ENCODE measurements at regions not wholly inside any gene's neighbourhood (a gene's known extent, or its start where the extent isn't known, plus 50 kb on each side); places are given as distances from the start of the nearest gene placed in this dataset.

DNA sequence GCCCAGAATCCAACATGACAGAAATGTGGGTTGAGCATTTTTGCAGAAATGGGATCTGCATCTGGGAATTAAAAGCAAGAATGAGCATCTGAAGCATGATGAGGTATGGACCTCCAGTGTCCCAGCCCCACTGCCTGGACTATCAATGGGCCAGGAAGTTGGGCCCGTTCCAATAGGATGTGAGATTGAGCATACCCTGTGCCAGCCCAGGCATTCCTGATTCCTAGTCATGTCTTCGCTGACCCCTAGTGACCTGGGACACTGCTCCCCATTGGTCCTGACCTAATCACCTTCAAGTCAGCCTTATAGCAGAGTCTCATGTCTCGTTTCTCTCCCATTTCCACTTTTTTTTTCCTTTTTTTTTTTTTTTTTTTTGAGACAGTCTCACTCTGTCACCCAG is 197.4 kb upstream of the IRX2 start:
- H3K4me3 ChIP-seq (replicated peaks in 1 of 2; ENCODE audit: low read depth in 2 of 2, low read length in 2 of 2) = no peak overlapping the region
- TF ChIP-seq, protein P1, sequence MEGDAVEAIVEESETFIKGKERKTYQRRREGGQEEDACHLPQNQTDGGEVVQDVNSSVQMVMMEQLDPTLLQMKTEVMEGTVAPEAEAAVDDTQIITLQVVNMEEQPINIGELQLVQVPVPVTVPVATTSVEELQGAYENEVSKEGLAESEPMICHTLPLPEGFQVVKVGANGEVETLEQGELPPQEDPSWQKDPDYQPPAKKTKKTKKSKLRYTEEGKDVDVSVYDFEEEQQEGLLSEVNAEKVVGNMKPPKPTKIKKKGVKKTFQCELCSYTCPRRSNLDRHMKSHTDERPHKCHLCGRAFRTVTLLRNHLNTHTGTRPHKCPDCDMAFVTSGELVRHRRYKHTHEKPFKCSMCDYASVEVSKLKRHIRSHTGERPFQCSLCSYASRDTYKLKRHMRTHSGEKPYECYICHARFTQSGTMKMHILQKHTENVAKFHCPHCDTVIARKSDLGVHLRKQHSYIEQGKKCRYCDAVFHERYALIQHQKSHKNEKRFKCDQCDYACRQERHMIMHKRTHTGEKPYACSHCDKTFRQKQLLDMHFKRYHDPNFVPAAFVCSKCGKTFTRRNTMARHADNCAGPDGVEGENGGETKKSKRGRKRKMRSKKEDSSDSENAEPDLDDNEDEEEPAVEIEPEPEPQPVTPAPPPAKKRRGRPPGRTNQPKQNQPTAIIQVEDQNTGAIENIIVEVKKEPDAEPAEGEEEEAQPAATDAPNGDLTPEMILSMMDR (IDR thresholded peaks at IDR 0.05; ENCODE audit: low read depth, low read length) = no peak
- DNase-seq (ENCODE audit: low read depth in 2 of 2) = no peak

DNA sequence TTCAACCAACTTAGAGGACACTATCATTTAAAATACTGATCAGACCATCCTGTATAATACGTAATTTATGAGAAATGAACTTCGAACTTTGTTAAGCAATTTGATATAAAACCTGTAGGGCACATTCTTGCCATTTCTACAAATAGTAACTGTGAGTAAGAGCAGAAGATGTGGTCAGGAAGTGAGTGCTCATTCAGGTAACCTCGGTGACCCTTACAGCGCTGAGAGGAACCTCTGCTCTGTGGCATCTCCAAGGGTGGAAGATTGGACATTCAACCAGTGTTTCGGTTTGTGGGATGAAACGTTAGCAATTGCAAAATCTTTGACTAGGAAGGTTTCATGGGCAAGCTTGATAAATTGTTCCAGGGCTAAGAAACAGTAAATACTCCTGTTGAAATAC is 194.8 kb upstream of the IRX2 start:
- TF ChIP-seq, protein P1 (IDR thresholded peaks at IDR 0.05; ENCODE audit: low read depth, low read length) = no peak
- DNase-seq (ENCODE audit: low read depth in 2 of 2) = no peak
- H3K4me3 ChIP-seq (replicated peaks in 1 of 2; ENCODE audit: low read depth in 2 of 2, low read length in 2 of 2) = no peak overlapping the region

DNA sequence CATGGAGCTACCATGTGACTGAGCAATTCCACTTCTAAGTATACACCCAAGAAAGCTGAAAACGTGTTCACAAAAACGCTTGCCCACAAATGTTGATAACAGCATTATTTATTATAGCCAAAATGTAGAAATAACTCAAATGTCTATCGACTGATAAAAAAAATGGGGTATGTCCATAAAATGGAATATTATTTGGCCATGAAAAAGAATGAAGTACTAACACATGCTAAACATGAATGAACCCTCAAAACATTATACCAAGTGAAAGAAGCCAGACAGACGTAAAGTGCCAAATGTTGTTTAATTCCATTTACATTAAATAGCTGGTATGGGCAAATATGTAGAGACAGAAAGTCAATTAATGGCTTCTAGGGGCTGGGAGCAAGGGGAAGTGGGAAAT is 184.9 kb upstream of the IRX2 start:
- no peak for DNase-seq (ENCODE audit: low read depth in 2 of 2)
- TF ChIP-seq, protein P1 (IDR thresholded peaks at IDR 0.05; ENCODE audit: low read depth, low read length) = no peak

DNA sequence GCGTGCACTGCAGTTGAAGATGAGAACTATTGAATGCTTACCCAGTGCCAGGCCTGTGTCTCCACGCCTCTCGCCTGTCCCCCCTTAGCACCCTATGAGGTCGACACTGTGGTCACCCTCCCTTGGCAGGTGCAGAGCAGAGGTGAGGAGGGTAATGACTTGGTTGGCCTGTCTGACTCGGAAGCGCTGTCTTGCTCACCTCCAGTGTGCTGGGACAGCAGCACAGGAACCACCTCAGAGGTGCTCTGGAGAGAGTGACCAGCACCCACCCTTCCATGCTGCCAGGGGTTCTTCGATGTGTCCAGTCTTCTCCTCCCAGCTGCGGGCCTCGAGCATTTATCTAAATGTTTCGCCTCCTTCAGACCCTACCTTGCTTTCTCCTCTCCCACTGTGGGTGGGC is 178.3 kb upstream of the IRX2 start:
- TF ChIP-seq, protein P1 (IDR thresholded peaks at IDR 0.05; ENCODE audit: low read depth, low read length) = no peak
- DNase-seq (ENCODE audit: low read depth in 2 of 2) = no peak
- no peak overlapping the region for H3K4me3 ChIP-seq (replicated peaks in 1 of 2; ENCODE audit: low read depth in 2 of 2, low read length in 2 of 2)

More for the DNA sequence above, 184.9 kb upstream of the IRX2 start:
- H3K4me3 ChIP-seq (replicated peaks in 1 of 2; ENCODE audit: low read depth in 2 of 2, low read length in 2 of 2) = no peak overlapping the region

DNA sequence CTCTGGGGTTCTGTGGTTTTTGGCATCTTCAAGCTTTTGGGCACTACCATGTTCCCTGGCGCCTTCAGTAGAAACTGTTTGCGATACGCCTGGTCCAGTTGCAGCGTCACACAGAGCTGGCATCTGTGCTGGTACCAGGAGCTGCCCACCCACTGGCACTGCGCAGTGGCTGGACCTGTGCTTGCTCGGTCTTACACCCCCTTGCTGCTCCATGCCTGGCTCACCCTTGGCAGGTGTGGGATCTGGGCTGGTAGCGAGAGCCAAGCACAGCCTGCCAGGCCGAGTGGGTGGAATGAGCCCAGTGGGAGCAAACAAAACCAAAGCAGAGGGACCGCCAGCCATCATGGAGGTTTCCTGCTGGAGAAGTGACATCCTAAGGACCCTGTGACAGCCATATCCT is 170.2 kb upstream of the IRX2 start:
- DNase-seq (ENCODE audit: low read depth in 2 of 2) = no peak
- TF ChIP-seq, protein P1 (IDR thresholded peaks at IDR 0.05; ENCODE audit: low read depth, low read length) = no peak
- no peak overlapping the region for H3K4me3 ChIP-seq (replicated peaks in 1 of 2; ENCODE audit: low read depth in 2 of 2, low read length in 2 of 2)

DNA sequence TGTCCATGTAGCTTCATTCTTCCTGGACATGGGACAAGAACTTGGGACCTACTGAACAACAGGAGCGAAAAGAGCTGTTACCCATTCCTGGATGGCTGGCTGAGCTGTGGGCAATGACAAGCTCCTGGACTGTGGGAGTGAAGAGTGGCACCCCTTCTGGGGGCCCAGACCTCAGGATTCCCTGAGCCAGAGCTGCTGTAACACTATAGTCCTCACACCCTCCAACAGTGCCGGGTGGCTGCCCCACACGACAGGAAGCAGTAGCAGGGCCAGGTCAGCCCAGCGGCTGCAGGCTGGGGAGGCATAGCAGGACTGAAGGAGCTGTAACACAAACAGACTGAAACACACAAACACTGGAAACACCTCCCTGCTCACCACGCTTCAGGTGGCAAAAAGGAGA is 169.7 kb upstream of the IRX2 start:
- no peak overlapping the region for H3K4me3 ChIP-seq (replicated peaks in 1 of 2; ENCODE audit: low read depth in 2 of 2, low read length in 2 of 2)
- TF ChIP-seq, protein P1 (IDR thresholded peaks at IDR 0.05; ENCODE audit: low read depth, low read length) = no peak
- DNase-seq (ENCODE audit: low read depth in 2 of 2) = no peak

DNA sequence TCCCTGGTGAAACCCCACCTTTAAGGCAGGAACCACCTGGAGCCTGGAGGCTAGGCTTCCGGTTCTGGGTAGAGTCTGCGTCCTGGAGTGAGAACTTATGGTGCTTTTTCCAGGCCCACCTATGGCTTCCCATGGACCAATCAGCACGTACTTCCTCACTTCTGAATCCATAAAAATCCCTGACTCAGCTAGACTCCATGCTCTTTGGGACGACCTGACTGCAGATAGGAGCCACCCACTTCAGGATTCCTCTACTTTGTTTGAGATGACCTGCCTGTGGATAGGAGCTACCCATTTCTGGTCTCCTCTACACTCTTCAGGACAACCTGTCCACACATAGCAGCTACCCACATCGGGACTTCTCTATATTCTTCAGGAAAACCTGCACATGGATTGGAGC is 168.8 kb upstream of the IRX2 start:
- DNase-seq (ENCODE audit: low read depth in 2 of 2) = no peak
- TF ChIP-seq, protein P1 (IDR thresholded peaks at IDR 0.05; ENCODE audit: low read depth, low read length) = no peak
- H3K4me3 ChIP-seq (replicated peaks in 1 of 2; ENCODE audit: low read depth in 2 of 2, low read length in 2 of 2) = no peak overlapping the region

All from cardiac fibroblast (primary cell).